A549 (cell line): ENCODE measurements at regions not wholly inside any gene's neighbourhood (a gene's known extent, or its start where the extent isn't known, plus 50 kb on each side); places are given as distances from the start of the nearest gene placed in this dataset.

Experiments used
- CTCF ChIP-seq: fragments of >200 bp; sonication (Bioruptor Twin); formaldehyde crosslinking; IDR thresholded peaks from 3 replicates; pipeline ENCODE4 v1.5.1; 2016
- EP300 ChIP-seq, 2 experiments: fragments of >200 bp; sonication (Bioruptor Twin); formaldehyde crosslinking; IDR thresholded peaks; 2 replicates in 1 of 2; 3 replicates in 1 of 2; pipeline ENCODE4 v1.6.1; 2016 to 2017
- NR3C1 ChIP-seq: fragments of >200 bp; sonication (Bioruptor Twin); formaldehyde crosslinking; IDR thresholded peaks from 3 replicates; pipeline ENCODE4 v1.6.1; 2017
- POLR2A ChIP-seq: IDR thresholded peaks from 2 replicates; pipeline ENCODE4 v1.6.1; 2012; ENCODE audit warnings: mild to moderate bottlenecking, low read length
- REST ChIP-seq: fragments of 200-600 bp; sonication (generic); IDR thresholded peaks from 2 replicates; pipeline ENCODE4 v1.6.1; 2016; ENCODE audit warnings: antibody characterized with exemption, mild to moderate bottlenecking, moderate library complexity
- RFX5 ChIP-seq: fragments of 450-650 bp; IDR thresholded peaks from 2 replicates; pipeline ENCODE4 v1.7.1; 2014; ENCODE audit warnings: antibody characterized with exemption, mild to moderate bottlenecking, moderate library complexity
- TF ChIP-seq, protein P1 (sequence below): IDR thresholded peaks from 2 replicates; pipeline ENCODE4 v1.6.1; 2012

DNA sequence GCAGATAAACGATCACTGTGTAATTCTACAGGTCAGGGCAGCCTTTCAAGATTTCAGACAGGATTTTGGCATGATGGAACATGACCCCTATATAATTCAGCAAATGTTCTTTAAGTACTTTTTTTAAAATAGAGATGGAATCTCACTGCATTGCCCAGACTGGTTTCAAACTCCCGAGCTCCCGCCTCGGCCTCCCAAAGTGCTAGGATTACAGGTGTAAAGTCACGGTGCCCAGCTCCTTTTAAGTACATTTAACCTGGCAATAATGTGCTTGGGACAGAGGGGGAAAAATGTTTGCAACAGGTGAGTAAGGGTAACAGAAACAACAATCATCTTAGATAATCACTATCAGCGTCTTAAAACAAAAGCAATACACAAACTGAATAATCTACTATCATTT is 66.5 kb upstream of the PSMD7 start:
- TF ChIP-seq POLR2A: no peak
- TF ChIP-seq RFX5: no peak
- TF ChIP-seq CTCF: no peak
- TF ChIP-seq EP300 (IDR thresholded peaks at IDR 0.05): no peak
- TF ChIP-seq REST: no peak
- TF ChIP-seq, protein P1, sequence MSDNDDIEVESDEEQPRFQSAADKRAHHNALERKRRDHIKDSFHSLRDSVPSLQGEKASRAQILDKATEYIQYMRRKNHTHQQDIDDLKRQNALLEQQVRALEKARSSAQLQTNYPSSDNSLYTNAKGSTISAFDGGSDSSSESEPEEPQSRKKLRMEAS: no peak
- no peak for TF ChIP-seq NR3C1
